NT2/D1 (cell line): ENCODE measurements at regions not wholly inside any gene's neighbourhood (a gene's known extent, or its start where the extent isn't known, plus 50 kb on each side); places are given as distances from the start of the nearest gene placed in this dataset.

Source experiments
- DNase-seq: peaks from one replicate; pipeline ENCODE4 v3.0.0-alpha.2; 2011; ENCODE audit warnings: low read depth, low spot score
- H3K27me3 ChIP-seq: 2 replicates; pipeline ENCODE4 v1.6.0; 2011; ENCODE audit warnings: mild to moderate bottlenecking; ENCODE audit not compliant: insufficient read length, insufficient read depth
- H3K36me3 ChIP-seq: 2 replicates; pipeline ENCODE4 v1.6.1; 2011; ENCODE audit warnings: mild to moderate bottlenecking, low read length, mixed read lengths; ENCODE audit not compliant: insufficient read depth, insufficient read length
- H3K4me1 ChIP-seq: 2 replicates; pipeline ENCODE4 v1.5.1; 2011; ENCODE audit not compliant: insufficient read depth, insufficient read length
- H3K4me3 ChIP-seq: 2 replicates; pipeline ENCODE4 v1.5.1; 2011; ENCODE audit warnings: low read depth; ENCODE audit not compliant: insufficient read length
- H3K9ac ChIP-seq: 2 replicates; pipeline ENCODE4 v1.6.0; 2011; ENCODE audit warnings: low read depth; ENCODE audit not compliant: insufficient read length
- H3K9me3 ChIP-seq: 2 replicates; pipeline ENCODE4 v1.5.1; 2011; ENCODE audit warnings: mild to moderate bottlenecking, low read length; ENCODE audit not compliant: insufficient read depth
- SUZ12 ChIP-seq: IDR thresholded peaks from 2 replicates; pipeline ENCODE4 v1.6.1; 2011; ENCODE audit not compliant: insufficient read length, insufficient read depth; ENCODE audit errors: extremely low read depth
- YY1 ChIP-seq: IDR thresholded peaks from 2 replicates; pipeline ENCODE4 v1.6.1; 2011; ENCODE audit not compliant: insufficient read length, insufficient read depth
- ZNF274 ChIP-seq: IDR thresholded peaks from 2 replicates; pipeline ENCODE4 v1.6.1; 2011; ENCODE audit warnings: mild to moderate bottlenecking, low read depth, low read length

DNA sequence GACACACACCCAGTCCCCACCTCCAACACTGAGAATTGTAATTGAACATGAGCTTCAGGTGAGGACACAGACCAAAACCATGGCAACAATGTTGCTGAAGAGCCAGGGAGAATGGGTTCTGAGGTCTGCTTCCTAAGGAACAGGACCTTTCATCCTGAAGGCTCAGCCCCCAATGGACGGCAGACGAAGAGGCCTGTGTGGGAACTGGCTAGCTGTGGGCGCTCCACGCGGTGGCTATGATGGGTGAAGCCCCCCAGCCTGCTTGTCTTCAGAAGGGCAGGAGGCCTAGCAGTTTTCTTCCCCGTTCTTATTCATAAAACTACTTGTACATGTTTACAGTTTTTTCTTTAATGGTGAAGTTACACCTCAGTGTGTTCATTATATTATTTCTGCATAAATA lies 136.1 kb upstream of the SPACA7 start:
- no peak for TF ChIP-seq SUZ12
- TF ChIP-seq YY1: no peak
- TF ChIP-seq ZNF274: no peak
- DNase-seq: no peak
- no peaks in the 10 kb centered on the region for H3K27me3 ChIP-seq
- H3K9me3 ChIP-seq: peaks cover 12% of the 10 kb centered on the region; the same call in 1 of the 2 replicates
- H3K4me1 ChIP-seq: no peaks in the 10 kb centered on the region
- no peak overlapping the region for H3K9ac ChIP-seq
- H3K4me3 ChIP-seq: no peak overlapping the region
- no peaks in the 10 kb centered on the region for H3K36me3 ChIP-seq

DNA sequence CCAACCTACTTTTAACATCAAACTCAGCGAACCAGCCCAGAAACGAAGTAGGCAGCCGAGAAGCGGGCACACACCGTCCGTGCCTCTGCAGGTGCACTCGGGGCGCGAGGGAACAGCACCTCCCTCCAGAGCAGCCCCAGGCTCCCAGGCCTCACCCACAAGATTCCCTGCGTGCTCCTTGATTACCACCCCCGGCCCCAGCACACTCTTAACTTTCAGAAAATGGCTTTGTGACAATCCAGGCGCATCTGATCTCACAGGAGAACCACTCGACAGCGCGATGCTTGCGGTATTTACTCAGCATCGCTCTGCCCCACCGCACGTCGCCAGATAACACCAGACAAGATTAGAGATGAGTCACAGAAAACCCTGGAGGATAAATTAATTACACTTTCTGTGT lies 134.9 kb upstream of the SPACA7 start:
- Histone ChIP-seq H3K4me3 (no peak overlapping the region), H3K9ac (no peak overlapping the region), H3K36me3 (no peaks in the 10 kb centered on the region), H3K27me3 (no peaks in the 10 kb centered on the region), H3K4me1 (no peaks in the 10 kb centered on the region), H3K9me3 (peaks cover 12% of the 10 kb centered on the region; the same call in 1 of the 2 replicates)
- DNase-seq: no peak
- TF ChIP-seq ZNF274 (no peak), YY1 (no peak), SUZ12 (no peak)

DNA sequence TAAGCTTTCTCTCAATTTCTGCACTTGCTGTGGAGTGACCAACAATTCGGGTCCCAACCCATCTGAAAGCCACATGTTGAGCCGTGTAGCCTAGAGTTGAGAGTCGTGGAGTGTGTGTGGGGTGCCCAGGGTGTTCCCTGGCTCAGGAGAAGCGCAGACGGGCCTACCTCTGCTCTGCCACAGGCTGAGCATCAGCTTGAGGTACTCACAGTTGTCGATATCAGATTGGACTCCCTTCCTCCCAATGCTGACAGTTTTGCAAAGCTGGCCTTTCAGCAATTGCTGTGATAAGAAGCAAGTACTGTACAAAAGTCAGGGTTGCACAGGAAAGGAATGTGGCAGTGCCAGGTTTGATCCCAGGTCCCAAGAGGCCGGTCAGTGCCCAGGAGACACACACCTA lies 133.4 kb upstream of the SPACA7 start:
- H3K9me3 ChIP-seq: peaks cover 9% of the 10 kb centered on the region; the same call in 1 of the 2 replicates
- TF ChIP-seq SUZ12 (no peak), ZNF274 (no peak), YY1 (no peak)
- no peak for DNase-seq
- H3K9ac ChIP-seq: no peak overlapping the region
- no peaks in the 10 kb centered on the region for H3K36me3 ChIP-seq
- no peak overlapping the region for H3K4me3 ChIP-seq
- H3K4me1 ChIP-seq: no peaks in the 10 kb centered on the region
- H3K27me3 ChIP-seq: no peaks in the 10 kb centered on the region

DNA sequence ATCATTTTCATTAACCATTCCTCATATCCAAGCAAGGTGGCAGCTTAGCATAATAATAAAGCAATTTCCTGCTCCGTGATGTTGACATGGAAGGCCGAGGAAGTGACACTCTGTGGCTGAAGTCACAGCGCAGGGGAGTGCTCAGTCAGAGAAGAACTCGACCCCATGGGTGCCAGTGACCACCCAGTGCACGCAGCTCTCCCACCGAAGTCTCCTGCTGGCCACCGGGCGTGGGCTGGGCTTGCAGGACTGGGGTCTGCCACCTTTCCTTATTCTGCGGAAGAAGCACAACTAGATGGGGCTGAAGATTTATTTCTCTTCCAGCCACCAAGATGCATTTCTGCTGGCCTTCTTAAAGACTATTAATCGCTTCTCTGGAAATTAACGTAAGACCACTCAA lies 132.1 kb upstream of the SPACA7 start:
- no peak overlapping the region for H3K4me3 ChIP-seq
- no peaks in the 10 kb centered on the region for H3K4me1 ChIP-seq
- no peaks in the 10 kb centered on the region for H3K9me3 ChIP-seq
- no peak for TF ChIP-seq ZNF274
- no peak for TF ChIP-seq YY1
- TF ChIP-seq SUZ12: no peak
- no peaks in the 10 kb centered on the region for H3K27me3 ChIP-seq
- no peak overlapping the region for H3K9ac ChIP-seq
- DNase-seq: no peak
- no peaks in the 10 kb centered on the region for H3K36me3 ChIP-seq

DNA sequence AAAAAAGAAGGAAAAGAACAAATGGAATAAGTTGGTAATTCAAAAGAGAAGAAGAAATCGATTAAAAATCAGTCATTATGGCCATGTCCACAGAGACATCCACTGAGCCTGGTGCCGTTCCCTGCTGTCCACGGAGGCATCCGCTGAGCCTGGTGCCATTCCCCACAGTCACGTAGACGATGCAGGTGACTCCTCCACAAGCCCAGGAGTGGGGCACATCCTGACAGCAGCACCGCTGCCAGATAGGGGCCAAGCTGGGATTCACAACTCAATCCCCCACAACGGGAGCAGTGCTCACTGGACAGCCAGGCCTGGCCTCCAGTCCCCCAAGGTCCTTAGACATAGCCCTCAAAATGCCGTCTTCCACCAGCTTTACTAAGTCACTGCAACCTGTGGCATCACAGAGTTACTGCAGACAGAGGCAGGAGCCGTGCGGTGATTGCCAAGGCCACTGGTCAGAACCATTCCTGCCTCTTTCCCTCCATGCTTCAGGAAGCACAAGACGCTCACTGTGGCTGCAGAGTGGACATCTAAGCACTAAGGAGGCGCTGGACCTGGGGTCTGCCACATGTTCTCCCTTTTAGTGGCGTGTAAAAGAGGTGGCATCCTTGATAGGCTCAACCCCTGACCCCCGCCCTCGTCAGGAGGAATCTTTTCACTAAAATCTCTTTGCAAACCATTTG lies 131.5 kb upstream of the SPACA7 start:
- no peak overlapping the region for H3K9ac ChIP-seq
- no peak for TF ChIP-seq ZNF274
- no peak for TF ChIP-seq SUZ12
- no peak for TF ChIP-seq YY1

DNA sequence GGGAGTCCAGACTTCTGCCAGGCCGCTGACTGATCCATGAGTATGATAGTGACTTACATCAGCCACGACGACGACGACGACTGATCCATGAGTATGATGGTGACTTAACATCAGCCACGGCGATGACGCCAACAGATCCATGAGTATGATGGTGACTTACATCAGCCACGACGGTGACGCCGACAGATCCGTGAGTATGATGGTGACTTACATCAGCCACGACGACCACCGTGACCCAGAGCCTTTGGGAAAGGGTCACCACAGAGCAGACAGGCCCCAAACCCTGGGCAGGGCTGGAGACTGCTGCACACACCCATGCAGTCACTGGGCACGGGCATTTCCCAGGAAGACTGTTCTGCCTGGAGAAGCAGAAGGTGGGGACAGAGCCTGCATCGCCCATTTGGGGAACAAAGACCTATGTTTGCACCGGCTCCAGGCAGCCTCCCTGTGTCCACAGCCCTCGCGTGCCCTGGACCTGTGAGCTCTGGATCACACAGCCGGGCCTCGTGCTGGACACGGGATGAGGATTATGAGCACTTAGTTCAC lies 130.9 kb upstream of the SPACA7 start:
- Histone ChIP-seq H3K4me3 (no peak overlapping the region), H3K27me3 (no peaks in the 10 kb centered on the region), H3K9me3 (no peaks in the 10 kb centered on the region), H3K4me1 (peaks cover 6% of the 10 kb centered on the region), H3K36me3 (no peaks in the 10 kb centered on the region), H3K9ac (no peak overlapping the region)
- DNase-seq: no peak
- TF ChIP-seq ZNF274 (no peak), YY1 (no peak), SUZ12 (no peak)

More for the DNA sequence above, 131.5 kb upstream of the SPACA7 start:
- Histone ChIP-seq H3K4me3 (no peak overlapping the region), H3K36me3 (no peaks in the 10 kb centered on the region), H3K4me1 (peaks cover 2% of the 10 kb centered on the region), H3K27me3 (no peaks in the 10 kb centered on the region), H3K9me3 (no peaks in the 10 kb centered on the region)
- DNase-seq: no peak

DNA sequence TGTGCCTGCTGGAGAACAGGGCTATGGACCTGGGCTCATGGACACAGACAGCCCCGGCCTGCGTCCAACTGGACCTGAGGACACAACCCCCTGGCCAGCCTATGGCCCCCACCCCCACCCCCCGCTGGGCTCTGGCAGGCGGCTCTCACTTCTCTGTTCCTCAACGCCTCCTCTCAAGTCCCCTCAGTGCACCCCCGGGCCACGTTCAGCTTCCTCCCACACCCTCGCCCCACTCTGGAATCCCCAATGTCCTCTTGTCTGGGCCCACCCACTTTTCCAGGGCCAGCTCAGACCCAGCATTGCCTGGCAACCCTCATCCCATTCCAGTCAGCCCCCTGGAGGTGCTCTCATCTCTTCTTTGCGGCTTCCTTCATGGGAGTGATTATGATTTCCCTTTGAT lies 130.2 kb upstream of the SPACA7 start:
- Histone ChIP-seq H3K4me1 (peaks cover 6% of the 10 kb centered on the region), H3K9ac (no peak overlapping the region), H3K4me3 (no peak overlapping the region), H3K9me3 (no peaks in the 10 kb centered on the region), H3K27me3 (no peaks in the 10 kb centered on the region), H3K36me3 (no peaks in the 10 kb centered on the region)
- TF ChIP-seq SUZ12: no peak
- TF ChIP-seq YY1: no peak
- no peak for TF ChIP-seq ZNF274
- DNase-seq: no peak
